GDM1 (cell line): ENCODE measurements at regions not wholly inside any gene's neighbourhood (a gene's known extent, or its start where the extent isn't known, plus 50 kb on each side); places are given as distances from the start of the nearest gene placed in this dataset.

Source experiments
- DNase-seq: peaks from one replicate; lab custom pipeline; 2025; lab: John Stamatoyannopoulos, UW

GRCh38 chr2:12795851-12796250 is 79.1 kb downstream of the TRIB2 start:
- no peak for DNase-seq

GRCh38 chr2:12796657-12797056 is 79.9 kb downstream of the TRIB2 start:
- no peak for DNase-seq

GRCh38 chr2:12797815-12798214 is 81.1 kb downstream of the TRIB2 start:
- DNase-seq = no peak

- no peak for DNase-seq
These were observed 86.9 kb downstream of the TRIB2 start for GRCh38 chr2:12803607-12804006.

- DNase-seq = no peak
These were observed 87.5 kb downstream of the TRIB2 start for GRCh38 chr2:12804091-12804856.

GRCh38 chr2:12805033-12805432 is 88.3 kb downstream of the TRIB2 start:
- no peak for DNase-seq

GRCh38 chr2:12806549-12807242 is 90.0 kb downstream of the TRIB2 start:
- DNase-seq = no peak

GRCh38 chr2:12807907-12808810 is 91.4 kb downstream of the TRIB2 start:
- no peak for DNase-seq

GRCh38 chr2:12809526-12809925 is 92.8 kb downstream of the TRIB2 start:
- DNase-seq = no peak

GRCh38 chr2:12811916-12812315 is 95.2 kb downstream of the TRIB2 start:
- DNase-seq = no peak

- DNase-seq = no peak
These were observed 96.4 kb downstream of the TRIB2 start for GRCh38 chr2:12813166-12813565.

GRCh38 chr2:12816379-12817306 is 99.9 kb downstream of the TRIB2 start:
- DNase-seq = no peak

GRCh38 chr2:12817870-12818269 is 101.1 kb downstream of the TRIB2 start:
- no peak for DNase-seq

- no peak for DNase-seq
These were observed 101.8 kb downstream of the TRIB2 start for GRCh38 chr2:12818416-12819102.

GRCh38 chr2:12819103-12819475 is 102.4 kb downstream of the TRIB2 start:
- DNase-seq = no peak

GRCh38 chr2:12819721-12820120 is 103.0 kb downstream of the TRIB2 start:
- no peak for DNase-seq

GRCh38 chr2:12821656-12822055 is 104.9 kb downstream of the TRIB2 start:
- DNase-seq = no peak

GRCh38 chr2:12824351-12824777 is 107.6 kb downstream of the TRIB2 start:
- no peak for DNase-seq

- no peak for DNase-seq
These were observed 108.1 kb downstream of the TRIB2 start for GRCh38 chr2:12824778-12825379.

- DNase-seq = no peak
These were observed 110.0 kb downstream of the TRIB2 start for GRCh38 chr2:12826781-12827180.
